ENCODE measurements at regions not wholly inside any gene's neighbourhood (a gene's known extent, or its start where the extent isn't known, plus 50 kb on each side); places are given as distances from the start of the nearest gene placed in this dataset.

- no peak for TF ChIP-seq CTCF (IDR thresholded peaks at IDR 0.05; ENCODE audit: poor library complexity)
- TF ChIP-seq EZH2phosphoT487 (IDR thresholded peaks at IDR 0.05; ENCODE audit: low read depth, severe bottlenecking, unreplicated experiment), result no peak
- TF ChIP-seq EZH2 (IDR thresholded peaks at IDR 0.05; ENCODE audit: borderline replicate concordance), result no peak
These were observed 160.2 kb downstream of the QRSL1 start for GRCh38 chr6:106789428-106790148.
